ENCODE measurements at regions not wholly inside any gene's neighbourhood (a gene's known extent, or its start where the extent isn't known, plus 50 kb on each side); places are given as distances from the start of the nearest gene placed in this dataset.

- DNase-seq (ENCODE audit: low spot score): no peak
These were observed 92.0 kb downstream of the GADD45G start for GRCh38 chr9:89696780-89697179.

- no peak for DNase-seq (ENCODE audit: low spot score)
These were observed 92.7 kb downstream of the GADD45G start for GRCh38 chr9:89697553-89697952.

GRCh38 chr9:89698411-89699005, 93.7 kb downstream of the GADD45G start:
- DNase-seq (ENCODE audit: low spot score): no peak

GRCh38 chr9:89699646-89700045, 94.8 kb downstream of the GADD45G start:
- DNase-seq (ENCODE audit: low spot score): no peak

- DNase-seq (ENCODE audit: low spot score): no peak
These were observed 96.5 kb downstream of the GADD45G start for GRCh38 chr9:89701221-89701798.

GRCh38 chr9:89702401-89702800, 97.6 kb downstream of the GADD45G start:
- no peak for DNase-seq (ENCODE audit: low spot score)

- DNase-seq (ENCODE audit: low spot score): no peak
These were observed 100.8 kb downstream of the GADD45G start for GRCh38 chr9:89705651-89706050.

GRCh38 chr9:89706086-89706485, 101.3 kb downstream of the GADD45G start:
- no peak for DNase-seq (ENCODE audit: low spot score)

GRCh38 chr9:89706731-89707191, 101.9 kb downstream of the GADD45G start:
- no peak for DNase-seq (ENCODE audit: low spot score)

GRCh38 chr9:89710697-89711096, 105.9 kb downstream of the GADD45G start:
- no peak for DNase-seq (ENCODE audit: low spot score)

- DNase-seq (ENCODE audit: low spot score): no peak
These were observed 107.1 kb downstream of the GADD45G start for GRCh38 chr9:89711866-89712265.

- no peak for DNase-seq (ENCODE audit: low spot score)
These were observed 107.5 kb downstream of the GADD45G start for GRCh38 chr9:89712283-89712682.

- no peak for DNase-seq (ENCODE audit: low spot score)
These were observed 109.5 kb downstream of the GADD45G start for GRCh38 chr9:89714321-89714720.

- no peak for DNase-seq (ENCODE audit: low spot score)
These were observed 110.6 kb downstream of the GADD45G start for GRCh38 chr9:89715318-89715858.

GRCh38 chr9:89715881-89716280, 111.1 kb downstream of the GADD45G start:
- DNase-seq (ENCODE audit: low spot score): no peak

- no peak for DNase-seq (ENCODE audit: low spot score)
These were observed 111.7 kb downstream of the GADD45G start for GRCh38 chr9:89716559-89716958.

GRCh38 chr9:89718176-89718575, 113.4 kb downstream of the GADD45G start:
- no peak for DNase-seq (ENCODE audit: low spot score)

GRCh38 chr9:89718651-89719050, 113.8 kb downstream of the GADD45G start:
- DNase-seq (ENCODE audit: low spot score): no peak

GRCh38 chr9:89719202-89719601, 114.4 kb downstream of the GADD45G start:
- DNase-seq (ENCODE audit: low spot score): no peak

GRCh38 chr9:89720696-89721175, 115.9 kb downstream of the GADD45G start:
- DNase-seq (ENCODE audit: low spot score): no peak

- no peak for DNase-seq (ENCODE audit: low spot score)
These were observed 116.4 kb downstream of the GADD45G start for GRCh38 chr9:89721176-89721700.

- DNase-seq (ENCODE audit: low spot score): no peak
These were observed 117.2 kb downstream of the GADD45G start for GRCh38 chr9:89721971-89722530.

GRCh38 chr9:89722712-89723111, 117.9 kb downstream of the GADD45G start:
- no peak for DNase-seq (ENCODE audit: low spot score)
